VCaP (cell line): ENCODE measurements at regions not wholly inside any gene's neighbourhood (a gene's known extent, or its start where the extent isn't known, plus 50 kb on each side); places are given as distances from the start of the nearest gene placed in this dataset.
A peak's percentile ranks its signal among the peaks of the same experiment; 100 is the strongest.
"Not testable (repeated sequence)": the region's sequence is repeated elsewhere in the genome, so short reads cannot be mapped to it uniquely, and the experiment has no call there.

Experiments
- H3K27ac ChIP-seq: fragments of 450-650 bp; 2 replicates; pipeline ENCODE4 v1.5.1; 2017
- CTCF ChIP-seq: fragments of 450-650 bp; conservative IDR thresholded peaks from 2 replicates; pipeline ENCODE4 v1.5.1; 2017; ENCODE audit warnings: mild to moderate bottlenecking, moderate library complexity

- no peak for TF ChIP-seq CTCF
- H3K27ac ChIP-seq = no peak overlapping the region
Measured at GRCh38 chr6:37569743-37570481, 70.2 kb upstream of the CCDC167 start.

- TF ChIP-seq CTCF = no peak
- H3K27ac ChIP-seq = peak overlapping the region; percentile 73
Measured at GRCh38 chr6:37569317-37569716, 69.6 kb upstream of the CCDC167 start.

GRCh38 chr6:37566950-37567349 lies 67.3 kb upstream of the CCDC167 start:
- no peak overlapping the region; the same call in 1 of the 2 replicates for H3K27ac ChIP-seq
- no peak for TF ChIP-seq CTCF

- TF ChIP-seq CTCF = peak; percentile 80
- no peak overlapping the region for H3K27ac ChIP-seq
Measured at GRCh38 chr6:37566111-37566949, 66.6 kb upstream of the CCDC167 start.

GRCh38 chr6:37565267-37566110 lies 65.8 kb upstream of the CCDC167 start:
- no peak overlapping the region for H3K27ac ChIP-seq
- TF ChIP-seq CTCF = no peak

GRCh38 chr6:37562926-37563288 lies 63.2 kb upstream of the CCDC167 start:
- not testable (repeated sequence) for H3K27ac ChIP-seq

- no peak overlapping the region for H3K27ac ChIP-seq
- no peak for TF ChIP-seq CTCF
Measured at GRCh38 chr6:37561361-37561760, 61.7 kb upstream of the CCDC167 start.
